HepG2 (cell line): ENCODE measurements at regions not wholly inside any gene's neighbourhood (a gene's known extent, or its start where the extent isn't known, plus 50 kb on each side); places are given as distances from the start of the nearest gene placed in this dataset.

ENCODE experiments used
- ATAC-seq: fragments of 200-7000 bp; cut with Tn5 transposase; 3 replicates; pipeline ENCODE4 v1.9.1; 2020; ENCODE audit warnings: mild to moderate bottlenecking, moderate library complexity
- BruUV-seq: library from RNA; stranded (reverse); fragments of 400-500 nt; replicated peaks from 2 replicates; lab custom pipeline; 2021; lab: Mats Ljungman, UMichigan
- CTCF ChIA-PET: fragments of 300-600 bp; formaldehyde crosslinking; extraction: SDS; loops from one replicate; lab custom pipeline; 2021; ENCODE audit warnings: low total read pairs, inconsistent platforms, low intra/inter-chr PET ratio; lab: Yijun Ruan, JAX
- POLR2A ChIA-PET: fragments of 350-600 bp; sonication (Branson Sonifier 250); formaldehyde crosslinking; loops from one replicate; lab custom pipeline; 2020; ENCODE audit warnings: antibody characterized with exemption, inconsistent platforms; lab: Yijun Ruan, JAX
- DNase-seq: peaks from one replicate; pipeline ENCODE4 v3.0.0-alpha.2; 2015; ENCODE audit warnings: low spot score
- FAIRE-seq: peaks from 3 replicates; lab custom pipeline; 2011; peaks lifted over from hg19 to GRCh38; lab: Jason Lieb, UNC
- H2AFZ ChIP-seq: one replicate; pipeline ENCODE4 v1.6.1; 2011; ENCODE audit warnings: low read length, inconsistent platforms
- H3K27ac ChIP-seq: fragments of 300-600 bp; 3 replicates; pipeline ENCODE4 v1.8.0; 2011; ENCODE audit warnings: mixed run types, mild to moderate bottlenecking, mixed read lengths, low read length, inconsistent platforms; ENCODE audit not compliant: insufficient read depth; ENCODE audit errors: extremely low read length
- H3K27me3 ChIP-seq, 2 experiments: fragments of 200-600 bp in 1 of 2; 2 replicates in 1 of 2; 3 replicates in 1 of 2; pipeline versions ENCODE4 v1.6.0 to v1.8.0; 2011; ENCODE audit warnings: low read length in 2 of 2, mild to moderate bottlenecking in 2 of 2, moderate library complexity in 2 of 2, inconsistent platforms in 1 of 2; ENCODE audit not compliant: insufficient read depth in 2 of 2, control insufficient read depth in 1 of 2
- H3K36me3 ChIP-seq, 2 experiments: fragments of 200-600 bp in 1 of 2; replicated peaks in 1 of 2; 2 replicates in 1 of 2; 3 replicates in 1 of 2; pipeline versions ENCODE4 v1.5.1 to v1.8.0; 2011; ENCODE audit warnings: low read length in 2 of 2, inconsistent platforms in 1 of 2; ENCODE audit not compliant: insufficient read depth in 2 of 2, control insufficient read depth in 1 of 2
- H3K4me1 ChIP-seq: 2 replicates; pipeline ENCODE4 v1.5.1; 2012; ENCODE audit warnings: low read length, inconsistent platforms; ENCODE audit not compliant: insufficient read depth
- H3K4me2 ChIP-seq: 2 replicates; pipeline ENCODE4 v1.6.0; 2011; ENCODE audit warnings: low read depth, low read length, inconsistent platforms
- H3K4me3 ChIP-seq, 3 experiments: fragments of 200-600 bp in 1 of 3; sonication (generic), shearing (Covaris generic) in 1 of 3; replicated peaks in 1 of 3; 2 replicates each; pipeline ENCODE4 v1.5.1; 2011 to 2016; ENCODE audit warnings: low read length in 3 of 3, inconsistent platforms in 2 of 3, low read depth in 2 of 3, mild to moderate bottlenecking in 2 of 3, control low read depth in 1 of 3, mixed read lengths in 1 of 3; ENCODE audit not compliant: insufficient read depth in 1 of 3
- H3K79me2 ChIP-seq: one replicate; pipeline ENCODE4 v1.6.1; 2011; ENCODE audit warnings: low read length, inconsistent platforms; ENCODE audit not compliant: insufficient read depth
- H3K9ac ChIP-seq: 2 replicates; pipeline ENCODE4 v1.6.0; 2011; ENCODE audit warnings: mild to moderate bottlenecking, low read depth, low read length, inconsistent platforms; ENCODE audit not compliant: insufficient read depth
- H3K9me3 ChIP-seq: 2 replicates; pipeline ENCODE4 v1.5.1; 2012; ENCODE audit warnings: mild to moderate bottlenecking, low read length
- H4K20me1 ChIP-seq: 2 replicates; pipeline ENCODE4 v1.6.0; 2011; ENCODE audit warnings: inconsistent platforms, mild to moderate bottlenecking, low read length, moderate library complexity; ENCODE audit not compliant: insufficient read depth
- CREB1 ChIP-seq, 2 experiments: fragments of 450-650 bp in 1 of 2; IDR thresholded peaks; 2 replicates each; pipeline ENCODE4 v1.6.1; 2016 to 2017; ENCODE audit warnings: control low read depth in 1 of 2, mild to moderate bottlenecking in 1 of 2, missing compliant biosample characterization in 1 of 2, missing genetic modification characterization in 1 of 2
- HNF4A ChIP-seq: sonication (generic); formaldehyde crosslinking; IDR thresholded peaks from 2 replicates; pipeline ENCODE4 v1.4.0; 2020; ENCODE audit warnings: missing genetic modification reagents
- JUNB ChIP-seq: sonication (generic); formaldehyde crosslinking; IDR thresholded peaks from 2 replicates; pipeline ENCODE4 v1.8.0; 2022; ENCODE audit warnings: missing genetic modification reagents, mild to moderate bottlenecking, borderline replicate concordance
- MNT ChIP-seq: fragments of 450-650 bp; IDR thresholded peaks from 2 replicates; pipeline ENCODE4 v1.6.1; 2016
- ONECUT2 ChIP-seq: sonication (generic); formaldehyde crosslinking; IDR thresholded peaks from 2 replicates; pipeline ENCODE4 v1.4.0; 2020; ENCODE audit warnings: missing genetic modification reagents
- RBFOX2 ChIP-seq: fragments of 200-400 bp; formaldehyde crosslinking; IDR thresholded peaks from 2 replicates; pipeline ENCODE4 v1.6.1; 2017; ENCODE audit warnings: low read depth, mild to moderate bottlenecking, low read length
- SKIL ChIP-seq: sonication (generic); formaldehyde crosslinking; IDR thresholded peaks from 2 replicates; pipeline ENCODE4 v1.8.0; 2022; ENCODE audit warnings: missing genetic modification reagents, mild to moderate bottlenecking, moderate library complexity, borderline replicate concordance
- ZNF232 ChIP-seq: sonication (generic); formaldehyde crosslinking; IDR thresholded peaks from 2 replicates; pipeline ENCODE4 v1.4.0; 2020; ENCODE audit warnings: missing genetic modification reagents, borderline replicate concordance
- ZNF431 ChIP-seq: sonication (generic); formaldehyde crosslinking; IDR thresholded peaks from 2 replicates; pipeline ENCODE4 v1.9.0; 2022; ENCODE audit warnings: missing genetic modification reagents, low read depth, mild to moderate bottlenecking, borderline replicate concordance
- ZNF562 ChIP-seq: sonication (generic); formaldehyde crosslinking; IDR thresholded peaks from 2 replicates; pipeline ENCODE4 v1.8.0; 2022; ENCODE audit warnings: missing genetic modification reagents, borderline replicate concordance
- WGBS: methylation state at CpG from one replicate; pipeline ENCODE4 v1.1.6; 2017; ENCODE audit warnings: low lambda C conversion rate; 5-methylcytosine and 5-hydroxymethylcytosine counted together
- in situ Hi-C: cut with HindIII; loops from 2 replicates; pipeline ENCODE4 v1.10.0; 2017; ENCODE audit warnings: low pct_unique_long_range_greater_than_20kb; ENCODE audit not compliant: extremely low pct_ligation_motif_present
- intact Hi-C: fragments of 100-400 bp; cut with micrococcal nuclease; formaldehyde crosslinking; loops from one replicate; pipeline ENCODE4 v1.10.0; 2022; ENCODE audit not compliant: unreplicated experiment
- TF ChIP-seq, protein P1 (sequence below): sonication (generic); formaldehyde crosslinking; IDR thresholded peaks from one replicate; pipeline ENCODE4 v1.5.1; 2020; ENCODE audit warnings: mild to moderate bottlenecking, missing genetic modification reagents; ENCODE audit errors: not compliant biosample characterization

DNA sequence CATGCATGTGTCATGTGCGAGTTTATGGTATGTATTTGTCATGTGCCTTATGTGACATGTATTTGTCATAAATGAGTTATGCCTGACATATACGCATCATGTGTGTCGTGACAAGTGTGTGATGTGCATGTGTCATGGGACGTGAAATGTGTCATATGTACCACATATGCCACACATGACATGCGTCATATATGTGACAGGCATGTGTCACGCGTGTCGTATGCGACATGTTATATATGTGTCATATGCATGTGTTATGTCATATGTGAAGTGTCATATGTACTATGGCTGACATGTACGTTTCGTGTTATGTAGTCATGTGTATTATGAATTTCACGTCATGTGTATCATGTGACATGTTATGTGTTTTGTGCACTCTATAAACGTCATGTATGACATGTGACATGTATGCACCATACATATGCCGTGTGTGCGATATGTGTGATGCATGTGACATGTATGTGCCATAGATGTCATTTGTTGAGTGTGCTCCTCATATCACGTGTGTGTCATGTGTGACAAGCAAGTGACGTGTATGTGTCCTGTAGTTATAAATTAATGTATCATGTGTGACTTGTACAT is 2152.3 kb upstream of the PIK3C3 start (continued):
- TF ChIP-seq RBFOX2, result no peak
- 0 out of 2 replicates have a peak, but pooled peaks have one; percentile 28 for TF ChIP-seq JUNB (CRISPR knock-in tag)
- TF ChIP-seq ZNF232 (CRISPR knock-in tag), result no peak
- TF ChIP-seq ZNF562 (CRISPR knock-in tag), result 0 out of 2 replicates have a peak, but pooled peaks have one; percentile 32
- TF ChIP-seq ONECUT2, result no peak
- TF ChIP-seq SKIL (CRISPR knock-in tag), result peak; percentile 13; the same call in 1 of the 2 replicates
- no peak for TF ChIP-seq HNF4A (CRISPR knock-in tag)
- TF ChIP-seq ZNF431, result 0 out of 2 replicates have a peak, but pooled peaks have one; percentile 51
- TF ChIP-seq, all 625 proteins: peak for 8

GRCh38 chr18:39801848-39802247 is 2153.2 kb upstream of the PIK3C3 start:
- no peaks in the 10 kb centered on the region for H4K20me1 ChIP-seq
- CTCF ChIA-PET, result no interaction called here
- no peaks in the 10 kb centered on the region for H3K9me3 ChIP-seq
- H3K36me3 ChIP-seq, result no peaks in the 10 kb centered on the region
- no TSS peak for BruUV-seq
- intact Hi-C loops, result no loop called here
- FAIRE-seq (no peak), ATAC-seq (no peak), DNase-seq (no peak)
- no peak overlapping the region for H3K9ac ChIP-seq
- in situ Hi-C loops, result no loop called here
- WGBS, result 85% methylated on average over 9 of the region's 9 CpGs
- H3K4me3 ChIP-seq, result no peak overlapping the region
- H3K4me2 ChIP-seq, result no peak overlapping the region
- H3K79me2 ChIP-seq, result peaks cover 7% of the 10 kb centered on the region
- H3K4me1 ChIP-seq, result peaks cover 26% of the 10 kb centered on the region
- no peak overlapping the region for H3K27ac ChIP-seq
- no peak overlapping the region for H2AFZ ChIP-seq
- H3K27me3 ChIP-seq, result no peaks in the 10 kb centered on the region; a peak in 1 of 5 replicates
- POLR2A ChIA-PET, result no interaction called here
- TF ChIP-seq, protein P1, sequence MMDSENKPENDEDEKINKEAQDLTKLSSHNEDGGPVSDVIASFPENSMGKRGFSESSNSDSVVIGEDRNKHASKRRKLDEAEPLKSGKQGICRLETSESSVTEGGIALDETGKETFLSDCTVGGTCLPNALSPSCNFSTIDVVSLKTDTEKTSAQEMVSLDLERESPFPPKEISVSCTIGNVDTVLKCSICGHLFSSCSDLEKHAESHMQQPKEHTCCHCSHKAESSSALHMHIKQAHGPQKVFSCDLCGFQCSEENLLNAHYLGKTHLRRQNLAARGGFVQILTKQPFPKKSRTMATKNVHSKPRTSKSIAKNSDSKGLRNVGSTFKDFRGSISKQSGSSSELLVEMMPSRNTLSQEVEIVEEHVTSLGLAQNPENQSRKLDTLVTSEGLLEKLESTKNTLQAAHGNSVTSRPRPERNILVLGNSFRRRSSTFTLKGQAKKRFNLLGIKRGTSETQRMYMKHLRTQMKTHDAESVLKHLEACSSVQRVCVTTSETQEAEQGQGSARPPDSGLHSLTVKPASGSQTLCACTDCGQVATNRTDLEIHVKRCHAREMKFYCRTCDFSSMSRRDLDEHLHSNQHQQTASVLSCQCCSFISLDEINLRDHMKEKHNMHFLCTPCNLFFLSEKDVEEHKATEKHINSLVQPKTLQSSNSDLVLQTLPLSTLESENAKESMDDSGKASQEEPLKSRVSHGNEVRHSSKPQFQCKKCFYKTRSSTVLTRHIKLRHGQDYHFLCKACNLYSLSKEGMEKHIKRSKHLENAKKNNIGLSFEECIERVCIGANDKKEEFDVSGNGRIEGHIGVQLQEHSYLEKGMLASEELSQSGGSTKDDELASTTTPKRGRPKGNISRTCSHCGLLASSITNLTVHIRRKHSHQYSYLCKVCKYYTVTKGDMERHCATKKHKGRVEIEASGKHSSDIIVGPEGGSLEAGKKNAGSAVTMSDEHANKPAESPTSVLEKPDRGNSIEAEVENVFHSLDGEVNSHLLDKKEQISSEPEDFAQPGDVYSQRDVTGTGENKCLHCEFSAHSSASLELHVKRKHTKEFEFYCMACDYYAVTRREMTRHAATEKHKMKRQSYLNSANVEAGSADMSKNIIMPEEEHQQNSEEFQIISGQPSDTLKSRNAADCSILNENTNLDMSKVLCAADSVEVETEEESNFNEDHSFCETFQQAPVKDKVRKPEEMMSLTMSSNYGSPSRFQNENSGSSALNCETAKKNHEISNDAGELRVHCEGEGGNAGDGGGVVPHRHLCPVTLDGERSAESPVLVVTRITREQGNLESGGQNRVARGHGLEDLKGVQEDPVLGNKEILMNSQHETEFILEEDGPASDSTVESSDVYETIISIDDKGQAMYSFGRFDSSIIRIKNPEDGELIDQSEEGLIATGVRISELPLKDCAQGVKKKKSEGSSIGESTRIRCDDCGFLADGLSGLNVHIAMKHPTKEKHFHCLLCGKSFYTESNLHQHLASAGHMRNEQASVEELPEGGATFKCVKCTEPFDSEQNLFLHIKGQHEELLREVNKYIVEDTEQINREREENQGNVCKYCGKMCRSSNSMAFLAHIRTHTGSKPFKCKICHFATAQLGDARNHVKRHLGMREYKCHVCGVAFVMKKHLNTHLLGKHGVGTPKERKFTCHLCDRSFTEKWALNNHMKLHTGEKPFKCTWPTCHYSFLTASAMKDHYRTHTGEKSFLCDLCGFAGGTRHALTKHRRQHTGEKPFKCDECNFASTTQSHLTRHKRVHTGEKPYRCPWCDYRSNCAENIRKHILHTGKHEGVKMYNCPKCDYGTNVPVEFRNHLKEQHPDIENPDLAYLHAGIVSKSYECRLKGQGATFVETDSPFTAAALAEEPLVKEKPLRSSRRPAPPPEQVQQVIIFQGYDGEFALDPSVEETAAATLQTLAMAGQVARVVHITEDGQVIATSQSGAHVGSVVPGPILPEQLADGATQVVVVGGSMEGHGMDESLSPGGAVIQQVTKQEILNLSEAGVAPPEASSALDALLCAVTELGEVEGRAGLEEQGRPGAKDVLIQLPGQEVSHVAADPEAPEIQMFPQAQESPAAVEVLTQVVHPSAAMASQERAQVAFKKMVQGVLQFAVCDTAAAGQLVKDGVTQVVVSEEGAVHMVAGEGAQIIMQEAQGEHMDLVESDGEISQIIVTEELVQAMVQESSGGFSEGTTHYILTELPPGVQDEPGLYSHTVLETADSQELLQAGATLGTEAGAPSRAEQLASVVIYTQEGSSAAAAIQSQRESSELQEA (CRISPR knock-in tag), result no peak
- TF ChIP-seq MNT, result peak; percentile 99
- peak; percentile 54; the same call in 1 of the 2 replicates for TF ChIP-seq CREB1 (IDR thresholded peaks at IDR 0.05)
- TF ChIP-seq CREB1 (CRISPR knock-in tag; IDR thresholded peaks at IDR 0.05), result no peak
